ENCODE measurements at regions not wholly inside any gene's neighbourhood (a gene's known extent, or its start where the extent isn't known, plus 50 kb on each side); places are given as distances from the start of the nearest gene placed in this dataset.

- TF ChIP-seq CTCF (IDR thresholded peaks at IDR 0.05; ENCODE audit: low read length) = no peak
- no peak for TF ChIP-seq EZH2phosphoT487 (IDR thresholded peaks at IDR 0.05; ENCODE audit: low read length)
These were observed 390.6 kb upstream of the PKDCC start for GRCh38 chr2:41657226-41657625.

Measured in MM.1S (cell line).